NCI-H510A (cell line): ENCODE measurements at regions not wholly inside any gene's neighbourhood (a gene's known extent, or its start where the extent isn't known, plus 50 kb on each side); places are given as distances from the start of the nearest gene placed in this dataset.

Source experiments
- DNase-seq: peaks from one replicate; lab custom pipeline; 2025; lab: John Stamatoyannopoulos, UW

DNA sequence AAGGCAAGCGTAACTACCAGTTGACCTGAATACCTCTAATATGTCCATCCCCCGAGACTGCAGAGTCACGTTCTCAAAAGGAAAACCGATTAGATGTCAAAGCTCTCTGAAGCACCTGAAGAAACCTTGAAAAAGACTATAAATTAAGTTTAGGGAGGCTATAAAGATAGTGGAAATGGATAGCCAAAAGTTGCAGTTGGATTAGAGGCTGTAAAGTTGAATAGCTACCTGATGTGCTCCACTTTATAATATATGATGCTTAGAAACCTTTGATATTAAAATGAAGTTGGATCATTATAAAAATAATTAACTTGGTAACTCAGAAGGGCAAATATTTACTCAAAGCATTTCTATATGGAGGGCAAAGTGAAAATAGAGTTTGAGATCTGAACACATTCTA is 506.6 kb upstream of the AGA start:
- DNase-seq, result no peak

DNA sequence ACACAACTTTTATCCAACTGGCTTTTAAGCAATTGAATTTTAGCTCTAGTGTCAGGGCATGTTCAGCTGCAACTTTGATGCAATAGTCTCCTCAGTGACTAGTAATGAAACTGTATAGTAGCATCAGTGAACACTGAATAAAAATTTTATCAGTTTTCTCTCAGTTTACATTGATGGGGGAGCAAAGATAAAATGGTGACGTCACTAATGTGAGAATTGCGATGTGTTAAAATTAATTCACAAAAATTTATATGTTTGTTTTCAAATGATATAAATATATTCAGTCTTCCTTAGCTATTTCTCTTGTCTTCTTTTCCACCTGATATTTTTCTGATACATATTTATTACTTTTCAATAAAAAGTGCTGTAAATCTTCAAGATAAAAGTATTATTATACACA is 508.8 kb upstream of the AGA start:
- no peak for DNase-seq

DNA sequence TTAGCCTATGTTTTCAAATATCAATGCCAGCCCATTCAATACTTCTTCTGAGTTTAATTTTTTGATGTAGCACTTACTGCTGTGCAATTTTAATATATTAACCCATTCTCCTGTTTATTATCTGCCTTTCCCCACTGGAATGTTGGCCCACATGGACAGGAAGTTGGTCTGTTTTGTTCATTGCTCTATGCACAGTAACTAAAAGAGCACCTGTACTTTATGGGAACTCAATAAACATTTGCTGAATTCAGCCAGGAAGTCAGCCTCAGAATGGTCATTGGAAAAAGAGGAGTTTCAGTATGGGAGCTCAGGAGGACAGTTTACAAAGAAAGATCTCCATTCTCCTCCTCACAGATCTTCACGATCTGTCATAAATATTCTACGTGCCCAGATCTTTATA is 510.5 kb upstream of the AGA start:
- no peak for DNase-seq

DNA sequence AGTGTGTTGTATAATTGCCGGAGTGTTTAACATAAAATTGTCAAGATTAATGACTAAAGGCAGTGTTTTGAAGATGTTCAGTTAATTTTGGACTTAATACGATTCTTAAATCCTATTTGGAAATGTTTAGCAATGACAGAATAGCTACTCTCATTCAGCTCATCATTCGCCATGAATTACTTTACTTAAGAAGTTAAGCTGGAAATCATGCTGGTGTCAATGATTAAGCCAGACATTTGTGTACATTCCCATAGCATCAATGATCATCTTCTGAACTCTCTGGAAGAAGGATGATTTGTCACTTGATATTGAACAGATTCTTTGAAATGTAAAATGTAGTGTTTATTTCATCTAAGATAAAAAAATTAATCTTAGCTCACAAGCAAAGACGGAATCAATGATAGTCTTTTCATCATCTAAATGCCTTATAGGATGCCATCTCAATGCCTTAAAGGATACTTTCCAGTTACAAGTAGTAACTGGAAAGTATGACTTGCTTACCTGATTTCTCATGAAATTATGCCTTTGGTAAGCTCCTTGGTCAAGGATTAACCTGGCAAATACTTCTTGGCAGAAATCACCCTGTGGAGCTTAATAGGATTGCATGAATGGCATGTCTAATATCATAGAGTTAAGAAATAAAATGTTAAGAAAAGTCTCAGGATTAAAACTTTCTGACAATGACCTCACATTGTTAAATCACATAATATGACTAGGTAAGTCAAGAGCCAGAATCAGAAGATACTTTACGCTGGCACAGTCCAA is 515.5 kb upstream of the AGA start:
- no peak for DNase-seq

DNA sequence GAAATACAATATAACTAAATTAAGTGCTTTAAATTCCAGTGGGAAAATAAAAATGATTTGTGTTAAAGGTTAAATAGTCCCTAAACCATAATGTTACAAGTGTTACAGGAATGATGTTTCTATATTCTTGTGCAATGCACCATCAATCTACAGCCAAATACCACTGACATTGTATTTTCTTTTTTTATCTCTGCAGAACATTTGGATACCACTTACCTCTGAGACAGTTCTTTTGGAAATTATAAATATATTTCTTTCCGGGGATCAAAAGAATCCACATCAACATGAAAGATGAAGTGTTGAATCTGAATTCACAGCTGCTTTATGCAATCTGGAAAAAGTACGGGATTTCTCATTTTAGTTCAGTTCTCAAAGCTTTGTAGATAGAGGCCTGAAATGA is 518.3 kb upstream of the AGA start:
- no peak for DNase-seq

DNA sequence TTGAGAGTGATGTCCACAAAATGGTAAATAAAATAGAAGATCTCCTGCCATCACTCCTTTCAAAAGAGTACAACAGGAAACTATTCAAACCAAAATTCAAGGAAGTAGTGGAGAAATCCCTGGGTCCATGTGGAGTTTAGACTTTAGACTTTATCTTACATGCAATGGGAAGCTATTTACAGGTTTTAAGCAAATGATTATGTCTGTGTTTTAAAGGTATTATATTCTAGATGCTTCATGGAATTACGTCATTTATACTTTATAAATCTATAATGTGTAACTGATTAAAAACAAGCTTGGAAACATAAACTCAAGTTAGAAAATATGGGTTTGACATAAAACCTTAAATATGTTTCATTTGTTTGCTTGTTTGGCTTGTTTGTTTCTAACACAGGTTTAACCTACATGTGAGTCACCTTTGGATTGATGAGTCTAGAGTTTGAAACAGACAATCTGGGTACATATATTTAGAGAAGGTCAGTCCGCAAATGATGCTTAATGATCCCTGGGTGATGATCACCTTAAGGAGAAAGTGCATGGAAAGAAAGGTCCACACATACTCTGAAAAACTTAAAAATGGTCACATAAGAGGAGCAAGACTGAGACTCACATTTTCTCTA is 519.6 kb upstream of the AGA start:
- DNase-seq, result no peak

DNA sequence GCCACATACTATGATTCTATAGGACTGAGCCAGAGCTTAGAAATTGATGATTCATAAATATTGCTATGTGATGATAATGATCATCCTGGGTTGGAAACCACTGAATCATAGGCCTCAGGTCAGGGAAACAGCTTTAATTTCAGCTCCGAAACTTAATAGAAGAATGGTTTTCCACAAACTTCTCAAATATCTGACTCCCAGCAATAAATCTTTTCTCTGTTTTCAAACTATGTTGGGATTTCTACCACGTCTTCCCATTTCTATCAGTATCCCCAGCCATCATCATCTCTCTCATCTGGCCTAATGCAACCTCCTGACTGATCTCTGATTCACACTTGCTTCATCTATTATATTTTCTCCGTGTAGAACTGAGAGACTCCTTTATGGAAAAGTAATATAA is 521.8 kb upstream of the AGA start:
- DNase-seq, result no peak

DNA sequence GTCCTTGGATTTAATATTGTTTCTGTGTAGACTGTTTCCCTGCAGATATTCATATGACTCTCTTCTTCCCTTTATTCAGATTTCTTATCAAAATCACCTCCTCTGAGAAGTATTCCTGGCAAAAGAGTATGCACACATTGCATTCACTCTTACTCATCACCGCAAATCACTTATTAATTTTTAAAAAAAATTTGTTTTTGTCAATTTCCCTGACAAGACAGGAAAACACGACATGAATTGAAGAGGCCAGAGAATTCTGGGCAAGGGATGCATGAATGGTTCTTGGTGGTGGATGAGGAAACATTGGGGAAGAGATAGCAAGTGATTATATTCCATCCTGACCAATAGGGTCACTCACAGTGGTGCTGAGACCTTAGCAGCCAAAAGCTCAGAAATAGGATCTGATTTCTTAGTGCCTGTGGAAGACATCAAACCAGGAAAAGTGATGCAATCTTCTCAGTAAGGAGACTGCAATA is 522.5 kb upstream of the AGA start:
- no peak for DNase-seq

DNA sequence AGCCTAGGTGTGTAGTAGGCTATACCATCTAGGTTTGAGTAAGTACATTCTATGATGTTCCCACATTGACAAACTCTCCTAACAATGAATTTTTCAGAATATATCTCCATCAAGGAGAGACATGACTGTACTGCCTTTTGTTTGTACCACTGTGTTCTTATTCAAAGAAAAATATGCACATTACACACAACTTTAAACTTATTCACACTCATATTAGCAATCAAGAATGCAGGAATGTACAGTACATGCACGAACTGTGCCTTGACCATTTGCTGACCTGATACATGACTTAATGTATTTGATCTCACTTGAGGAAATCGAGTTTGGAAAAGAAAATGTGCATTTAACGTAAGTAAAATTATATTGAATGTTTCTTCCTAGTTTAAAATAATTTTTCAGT is 525.1 kb upstream of the AGA start:
- no peak for DNase-seq

DNA sequence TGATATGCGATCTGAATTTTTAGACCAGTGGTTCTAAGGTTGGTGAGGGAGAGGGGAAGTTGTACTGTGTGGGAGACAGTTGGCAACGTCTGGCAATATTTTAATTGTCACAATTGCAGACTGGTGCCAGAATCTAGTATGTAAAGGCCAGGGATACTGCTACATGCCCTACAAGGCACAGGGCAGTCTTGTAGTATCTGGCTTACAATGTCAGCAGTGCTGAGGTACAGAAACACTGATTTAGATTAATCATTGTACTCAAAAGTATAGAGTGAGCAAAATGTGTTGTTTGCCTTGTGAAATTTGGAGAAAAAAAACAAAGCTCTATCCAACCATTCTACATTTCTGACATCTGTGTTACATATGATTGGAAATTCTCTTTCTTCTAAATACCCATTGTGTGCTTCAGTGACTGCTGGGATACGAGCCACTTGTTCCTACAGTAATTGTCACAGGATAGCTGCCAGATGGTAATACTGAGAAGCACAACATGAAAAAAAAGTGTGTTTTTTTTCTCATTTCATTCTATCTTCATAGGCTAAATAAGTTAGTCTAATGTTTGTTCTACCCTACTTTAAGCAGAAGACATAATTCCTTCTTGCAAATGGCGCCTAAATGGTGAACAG is 526.7 kb upstream of the AGA start:
- no peak for DNase-seq

DNA sequence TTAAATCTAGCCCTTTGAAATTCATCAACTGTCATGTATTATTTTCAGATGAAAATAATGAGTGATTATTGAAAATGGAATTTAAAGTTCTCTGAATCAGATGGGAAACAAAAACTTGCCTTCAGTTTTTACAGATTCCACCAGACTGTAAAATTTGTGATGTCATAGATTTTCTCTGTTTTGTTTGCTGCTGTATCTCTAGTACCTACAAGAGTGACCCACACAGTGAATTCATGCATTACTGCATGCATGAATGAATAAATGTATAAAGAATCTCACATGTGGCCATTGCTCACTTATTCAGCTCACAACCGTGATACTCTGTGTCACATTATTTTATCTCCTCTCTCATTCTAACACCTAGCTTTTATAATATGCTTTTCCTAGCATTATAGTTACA is 532.2 kb upstream of the AGA start:
- DNase-seq, result no peak

DNA sequence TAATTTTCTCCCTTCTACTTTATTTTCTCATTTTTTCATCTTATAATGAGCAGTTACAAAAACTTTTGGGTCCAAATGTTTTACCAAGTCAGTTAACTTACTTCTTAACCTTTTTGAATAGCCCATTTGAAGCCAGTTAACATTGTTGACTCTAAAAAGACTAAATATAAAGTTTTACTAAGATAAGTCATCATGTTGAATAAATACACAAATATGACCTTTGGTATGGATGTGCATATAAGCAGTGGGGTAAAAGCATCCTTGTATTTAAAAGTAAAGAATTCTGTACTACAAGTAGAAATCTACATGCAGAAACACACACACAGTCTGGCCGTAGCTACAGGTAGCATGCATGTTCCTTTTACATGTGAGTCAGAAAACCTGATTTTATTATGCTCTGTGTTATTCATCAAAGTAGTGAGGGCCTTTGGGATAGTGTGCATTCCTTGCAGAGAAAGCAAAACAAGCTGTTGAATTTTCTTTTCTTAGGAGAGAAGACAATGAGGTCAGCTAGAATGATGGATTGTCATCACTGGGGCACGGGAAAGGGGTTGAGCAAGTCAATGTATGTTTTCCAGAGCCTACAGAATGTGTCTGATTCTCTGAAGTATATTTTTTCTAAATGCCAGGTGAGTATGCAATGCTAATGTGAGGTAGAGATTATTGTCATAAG is 533.2 kb upstream of the AGA start:
- no peak for DNase-seq

DNA sequence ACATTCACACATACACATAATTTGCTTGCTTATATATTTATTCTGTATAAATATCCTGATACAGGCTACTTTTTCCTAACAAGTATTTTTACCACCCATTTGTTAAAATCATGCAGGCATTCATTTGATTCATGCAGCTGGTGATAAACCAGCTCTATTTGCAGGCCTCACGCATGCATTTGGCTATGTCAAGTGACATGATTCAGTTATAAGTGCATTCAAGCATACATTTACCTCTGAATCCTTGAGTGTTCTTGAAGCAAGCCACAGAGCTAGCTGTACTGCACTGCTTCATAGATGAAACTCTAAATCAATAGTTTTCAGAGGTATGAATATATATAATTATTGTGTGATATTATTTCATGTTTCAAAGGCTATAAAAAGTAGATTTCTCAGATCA is 544.0 kb upstream of the AGA start:
- DNase-seq, result no peak

DNA sequence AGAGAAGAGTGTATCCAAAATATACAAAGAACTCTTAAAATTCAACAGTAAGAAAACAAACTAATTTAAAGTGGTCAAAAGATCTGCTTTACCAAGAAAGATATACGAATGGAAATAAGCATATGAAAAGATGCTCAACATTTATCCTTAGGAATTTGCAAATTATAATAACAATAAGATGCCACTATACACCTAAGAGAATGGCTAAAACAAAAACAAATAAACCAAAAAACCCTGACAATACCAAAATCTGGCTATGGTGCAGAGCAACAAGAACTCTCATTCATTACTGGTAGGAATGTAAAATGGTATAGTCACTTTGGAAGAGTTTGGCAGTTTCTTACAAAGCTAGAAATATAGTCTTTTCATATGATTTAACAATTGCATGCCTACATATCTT is 545.7 kb upstream of the AGA start:
- DNase-seq, result no peak

DNA sequence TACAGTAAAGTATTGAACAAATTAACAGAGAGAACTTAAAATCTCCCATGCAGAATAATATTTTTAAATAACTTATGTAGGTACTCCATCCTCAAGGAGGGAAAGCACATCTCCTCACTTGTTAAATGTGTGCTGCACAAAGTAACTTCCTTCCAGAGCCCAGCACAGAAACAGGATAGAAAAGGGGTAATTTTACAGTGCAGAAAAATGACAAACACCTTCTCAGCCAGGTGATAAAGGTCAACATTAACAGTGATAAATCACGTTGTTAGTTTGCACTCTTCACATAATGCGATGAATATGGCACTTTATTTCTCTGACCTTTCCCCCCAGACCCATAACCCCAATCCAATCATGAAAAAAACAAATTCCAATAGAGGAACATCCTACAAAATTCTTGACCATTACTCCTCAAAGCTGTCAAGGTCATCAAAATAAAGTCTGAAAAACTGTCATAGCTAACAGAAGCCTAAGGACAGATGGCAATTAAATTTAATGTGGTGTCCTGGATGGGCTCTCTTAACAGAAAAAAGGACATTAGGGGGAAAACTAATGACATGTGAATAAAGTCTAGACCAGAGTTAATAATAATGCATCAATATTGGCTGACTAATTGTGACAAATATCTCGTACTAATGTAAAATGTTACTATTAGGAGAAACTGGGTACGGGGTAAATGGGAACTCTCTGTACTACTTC is 547.4 kb upstream of the AGA start:
- no peak for DNase-seq

DNA sequence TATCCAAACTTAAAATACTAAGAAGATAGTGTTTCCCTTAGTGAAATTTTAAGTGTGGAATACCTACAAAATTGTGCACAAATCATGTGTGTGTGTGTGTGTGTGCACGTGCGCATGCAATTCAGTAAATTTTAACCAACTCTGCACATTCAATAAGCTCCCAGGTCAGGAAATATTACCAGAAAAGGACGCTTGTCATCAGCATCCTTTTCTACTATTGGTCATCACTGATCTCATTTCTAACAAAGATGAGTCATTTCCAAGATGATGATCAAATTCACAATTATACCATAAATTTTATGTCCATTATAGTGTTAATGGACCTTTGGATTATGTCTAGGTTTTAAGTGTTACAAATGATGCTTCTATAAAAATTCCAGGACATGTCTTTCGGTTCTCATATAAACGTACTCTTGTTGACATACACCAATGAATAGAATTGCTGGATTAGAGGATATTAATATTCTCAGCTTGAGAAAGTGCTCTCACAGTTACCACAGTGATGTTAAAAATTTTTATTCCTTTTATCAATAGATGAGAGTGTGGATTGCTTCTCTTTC is 560.9 kb upstream of the AGA start:
- no peak for DNase-seq

DNA sequence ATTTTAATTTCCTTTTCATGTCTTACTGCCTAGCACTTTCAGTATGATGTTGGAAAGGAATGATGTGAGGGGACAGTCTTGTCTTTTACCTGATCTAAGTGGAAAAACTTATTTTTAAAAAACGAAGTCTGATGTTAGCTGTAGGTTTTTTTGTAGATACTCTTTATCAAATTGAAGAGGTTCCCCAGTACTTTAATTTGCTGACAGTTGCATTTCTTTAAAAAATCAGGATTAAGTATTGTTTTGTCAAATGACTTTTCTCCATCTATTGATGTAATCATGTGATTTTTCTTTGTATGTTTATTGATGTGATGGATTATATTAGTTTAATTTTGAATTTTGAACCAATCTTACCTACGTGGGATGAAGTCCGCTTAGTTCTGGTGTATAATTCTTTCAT is 568.4 kb upstream of the AGA start:
- DNase-seq, result no peak

DNA sequence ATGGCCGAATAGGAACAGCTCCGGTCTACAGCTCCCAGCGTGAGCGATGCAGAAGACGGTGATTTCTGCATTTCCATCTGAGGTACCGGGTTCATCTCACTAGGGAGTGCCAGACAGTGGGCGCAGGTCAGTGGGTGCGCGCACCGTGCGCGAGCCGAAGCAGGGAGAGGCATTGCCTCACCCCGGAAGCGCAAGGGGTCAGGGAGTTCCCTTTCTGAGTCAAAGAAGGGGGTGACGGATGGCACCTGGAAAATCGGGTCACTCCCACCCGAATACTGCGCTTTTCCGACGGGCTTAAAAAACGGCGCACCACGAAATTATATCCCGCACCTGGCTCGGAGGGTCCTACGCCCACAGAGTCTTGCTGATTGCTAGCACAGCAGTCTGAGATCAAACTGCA is 572.8 kb upstream of the AGA start:
- DNase-seq, result peak; percentile 0

DNA sequence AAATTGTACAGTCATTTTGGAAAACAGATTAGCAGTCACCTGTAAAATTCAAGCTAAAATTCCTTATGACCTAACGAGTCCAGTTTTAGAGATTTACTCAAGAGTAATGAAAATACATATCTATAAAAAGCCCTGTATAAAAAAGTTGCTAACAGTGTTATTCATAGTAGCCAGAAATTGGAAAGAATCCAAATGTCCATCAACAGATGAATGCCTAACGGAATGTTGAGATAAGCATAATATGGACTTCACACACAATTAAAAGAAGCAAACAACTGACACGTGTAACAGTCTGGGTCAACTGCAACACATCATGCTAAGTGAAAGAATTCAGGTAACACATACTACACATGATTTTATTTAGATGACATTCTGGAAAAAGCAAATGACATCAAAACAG is 584.8 kb upstream of the AGA start:
- DNase-seq, result no peak

DNA sequence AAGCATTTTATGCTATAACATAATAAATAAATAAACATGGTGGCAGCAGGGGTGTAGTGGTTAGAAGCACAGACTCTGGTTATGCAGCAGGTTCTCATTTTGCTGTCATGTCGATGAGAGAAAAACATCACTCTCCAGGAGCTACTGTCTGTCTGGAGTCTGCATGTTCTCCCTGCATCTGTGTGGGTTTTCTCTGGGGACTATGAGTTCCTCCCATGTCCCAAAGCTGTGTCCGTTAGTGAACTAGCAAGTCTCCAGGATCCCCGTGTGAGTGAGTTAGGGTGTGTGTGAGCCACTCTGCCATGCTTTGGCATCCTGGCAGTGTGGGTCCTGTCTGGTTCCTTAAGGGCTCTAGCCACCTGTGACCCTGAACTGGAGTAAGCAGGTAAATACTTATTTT is 585.6 kb upstream of the AGA start:
- DNase-seq, result no peak

DNA sequence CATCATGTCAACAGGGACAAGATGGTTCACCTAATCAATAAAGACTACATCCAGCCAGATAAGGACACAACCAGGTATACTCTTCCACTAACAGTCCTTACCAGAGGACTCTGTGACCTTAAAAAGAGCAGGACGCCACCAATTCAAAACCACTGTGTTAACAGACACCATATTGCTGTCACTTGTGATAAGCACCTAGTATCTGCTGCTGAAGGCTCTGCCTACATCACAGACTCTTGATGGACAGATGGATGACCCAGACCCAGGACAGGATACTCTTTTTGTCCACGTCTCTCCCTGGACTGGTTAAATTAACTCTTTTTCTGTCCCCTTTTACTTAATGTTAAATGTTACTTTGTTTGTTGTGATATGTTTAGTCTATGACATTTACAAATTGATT is 586.2 kb upstream of the AGA start:
- no peak for DNase-seq
